ENCODE measurements at regions not wholly inside any gene's neighbourhood (a gene's known extent, or its start where the extent isn't known, plus 50 kb on each side); places are given as distances from the start of the nearest gene placed in this dataset.

GRCh38 chr4:126221717-126222340, 907.1 kb downstream of the FAT4 start:
- TF ChIP-seq, protein P1, sequence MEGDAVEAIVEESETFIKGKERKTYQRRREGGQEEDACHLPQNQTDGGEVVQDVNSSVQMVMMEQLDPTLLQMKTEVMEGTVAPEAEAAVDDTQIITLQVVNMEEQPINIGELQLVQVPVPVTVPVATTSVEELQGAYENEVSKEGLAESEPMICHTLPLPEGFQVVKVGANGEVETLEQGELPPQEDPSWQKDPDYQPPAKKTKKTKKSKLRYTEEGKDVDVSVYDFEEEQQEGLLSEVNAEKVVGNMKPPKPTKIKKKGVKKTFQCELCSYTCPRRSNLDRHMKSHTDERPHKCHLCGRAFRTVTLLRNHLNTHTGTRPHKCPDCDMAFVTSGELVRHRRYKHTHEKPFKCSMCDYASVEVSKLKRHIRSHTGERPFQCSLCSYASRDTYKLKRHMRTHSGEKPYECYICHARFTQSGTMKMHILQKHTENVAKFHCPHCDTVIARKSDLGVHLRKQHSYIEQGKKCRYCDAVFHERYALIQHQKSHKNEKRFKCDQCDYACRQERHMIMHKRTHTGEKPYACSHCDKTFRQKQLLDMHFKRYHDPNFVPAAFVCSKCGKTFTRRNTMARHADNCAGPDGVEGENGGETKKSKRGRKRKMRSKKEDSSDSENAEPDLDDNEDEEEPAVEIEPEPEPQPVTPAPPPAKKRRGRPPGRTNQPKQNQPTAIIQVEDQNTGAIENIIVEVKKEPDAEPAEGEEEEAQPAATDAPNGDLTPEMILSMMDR (IDR thresholded peaks at IDR 0.05): no peak
- no peak for TF ChIP-seq POLR2A (IDR thresholded peaks at IDR 0.05)
